GM21786 (cell line): ENCODE measurements at regions not wholly inside any gene's neighbourhood (a gene's known extent, or its start where the extent isn't known, plus 50 kb on each side); places are given as distances from the start of the nearest gene placed in this dataset.
"Not testable (repeated sequence)": the region's sequence is repeated elsewhere in the genome, so short reads cannot be mapped to it uniquely, and the experiment has no call there.

Source experiments
- ATAC-seq: cut with Tn5 transposase; IDR thresholded peaks from one replicate; pipeline ENCODE4 v1.9.1; 2021; ENCODE audit not compliant: unreplicated experiment

DNA sequence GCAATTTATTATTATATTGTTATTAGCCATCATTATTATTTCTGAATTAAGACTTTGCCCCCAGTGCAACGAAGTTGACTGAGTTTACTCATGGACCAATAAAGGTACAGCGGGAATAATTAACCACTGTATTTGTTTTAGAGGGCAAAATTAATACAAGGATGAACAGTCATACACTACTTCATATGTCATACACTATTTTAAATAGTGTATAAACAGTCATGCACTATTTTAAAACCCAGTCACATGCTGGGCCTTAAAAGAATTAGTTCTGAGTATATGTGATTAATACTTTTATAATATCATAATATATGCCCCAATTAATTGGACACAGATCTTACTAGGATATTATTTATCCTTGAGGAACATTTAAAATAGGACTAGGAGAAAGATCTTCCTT, 125.3 kb upstream of the NANOGP8 start:
- no peak for ATAC-seq

DNA sequence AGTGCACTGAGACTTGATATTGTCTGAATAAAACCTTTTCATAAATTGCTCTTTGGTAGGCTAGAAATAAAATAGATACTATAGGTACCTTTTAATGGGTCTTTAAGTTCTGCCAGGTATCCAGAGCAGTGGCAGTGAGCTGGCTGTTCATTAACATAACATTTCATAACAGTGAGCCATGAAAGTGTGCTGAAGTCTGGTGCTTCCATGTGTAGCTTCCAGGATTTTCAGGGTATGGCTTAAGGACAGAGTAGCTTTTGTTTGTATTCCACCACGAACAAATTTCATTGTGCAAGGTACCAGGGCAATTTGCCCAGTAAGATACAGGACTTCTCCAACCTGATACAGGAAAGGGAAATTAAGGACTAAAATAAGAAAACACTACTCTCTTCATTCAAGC, 124.7 kb upstream of the NANOGP8 start:
- ATAC-seq: no peak

GRCh38 chr15:35208353-35208752, 123.3 kb upstream of the NANOGP8 start:
- ATAC-seq: no peak

DNA sequence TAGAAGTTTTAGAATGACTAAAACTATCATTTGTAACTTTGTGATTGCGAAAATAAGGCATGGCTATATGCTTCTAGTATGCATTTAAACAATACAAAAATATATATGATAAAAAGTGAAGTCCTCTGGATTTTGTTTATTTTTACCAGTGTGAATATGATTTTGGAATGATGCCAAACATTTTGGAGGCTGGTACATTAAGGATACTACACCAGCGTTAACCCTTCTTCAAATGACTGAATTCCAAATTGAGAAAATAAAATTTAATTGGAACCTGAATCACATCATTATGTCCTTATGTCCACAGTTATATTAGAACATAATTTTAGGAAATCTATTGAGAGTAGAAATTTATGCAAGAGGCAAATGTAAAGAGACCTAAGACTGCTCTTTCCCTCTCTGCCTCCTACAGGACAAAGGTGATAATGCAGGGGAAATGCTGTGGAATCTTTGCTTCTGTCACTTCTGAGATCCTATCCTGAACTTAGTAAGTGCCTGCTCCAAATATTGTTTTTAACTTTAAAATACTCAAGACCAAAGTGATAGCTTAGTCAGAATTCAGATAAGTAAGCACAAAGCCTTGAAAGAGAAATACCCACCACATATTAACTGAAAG, 121.1 kb upstream of the NANOGP8 start:
- ATAC-seq: no peak

DNA sequence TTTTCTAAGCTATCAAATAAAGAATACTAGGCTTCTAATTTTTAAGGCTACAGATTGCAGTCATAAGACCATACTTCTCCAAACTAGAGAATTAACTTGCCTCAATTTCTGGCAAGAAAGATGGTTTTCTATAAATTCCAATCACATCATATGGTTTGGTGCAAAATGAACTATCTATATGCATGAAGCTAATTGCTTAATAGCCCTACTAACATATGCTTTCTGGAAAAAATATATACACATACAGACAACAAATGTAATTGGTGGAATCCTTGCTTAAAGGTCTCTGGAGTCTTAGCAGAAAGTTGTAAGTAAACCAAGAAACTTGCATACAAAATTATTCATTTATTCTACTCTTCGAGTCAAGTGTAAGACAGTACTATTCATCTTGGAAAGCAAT, 113.1 kb upstream of the NANOGP8 start:
- ATAC-seq: no peak

- ATAC-seq: no peak
Observed at GRCh38 chr15:35197754-35198153, 112.7 kb upstream of the NANOGP8 start.

DNA sequence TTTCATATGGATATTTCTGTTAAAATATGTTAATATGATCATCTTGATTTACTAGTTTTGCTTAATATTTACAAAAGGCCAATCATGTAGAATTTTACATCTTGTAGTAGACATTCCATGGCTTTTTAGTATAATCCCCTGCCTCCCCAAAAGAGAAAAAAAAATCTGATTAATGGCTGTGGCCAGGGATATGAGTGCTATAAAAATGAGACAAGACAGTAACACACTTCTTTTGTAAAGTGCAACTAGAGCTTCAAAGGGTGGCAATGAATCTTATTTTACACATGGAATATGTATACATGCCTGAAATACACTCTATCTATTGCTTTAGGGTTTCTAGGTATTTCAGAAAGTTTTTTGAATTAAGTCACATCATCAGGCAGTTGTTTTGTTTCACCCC, 112.2 kb upstream of the NANOGP8 start:
- ATAC-seq: no peak

GRCh38 chr15:35196273-35196672, 111.2 kb upstream of the NANOGP8 start:
- no peak for ATAC-seq

DNA sequence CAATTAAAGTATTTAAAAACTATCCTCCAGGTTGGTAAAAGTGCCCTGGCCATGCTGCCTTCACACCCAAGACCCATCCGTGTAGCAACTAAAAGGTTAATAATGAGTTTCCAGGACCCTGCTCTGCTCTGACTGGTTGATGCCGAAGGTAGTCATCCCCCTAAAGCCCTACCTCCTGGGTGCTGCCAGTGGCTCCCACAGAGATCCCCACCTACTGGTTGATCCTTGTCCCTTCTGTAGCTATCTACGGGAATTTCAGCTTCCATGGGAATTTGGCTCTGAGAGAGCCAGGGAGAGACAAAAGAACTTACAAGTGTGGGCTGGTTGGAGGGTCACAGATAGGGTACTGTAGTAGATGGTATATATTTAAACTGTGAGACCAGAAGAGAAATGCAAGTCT, 110.6 kb upstream of the NANOGP8 start:
- no peak for ATAC-seq

GRCh38 chr15:35195031-35195430, 109.9 kb upstream of the NANOGP8 start:
- ATAC-seq: no peak

DNA sequence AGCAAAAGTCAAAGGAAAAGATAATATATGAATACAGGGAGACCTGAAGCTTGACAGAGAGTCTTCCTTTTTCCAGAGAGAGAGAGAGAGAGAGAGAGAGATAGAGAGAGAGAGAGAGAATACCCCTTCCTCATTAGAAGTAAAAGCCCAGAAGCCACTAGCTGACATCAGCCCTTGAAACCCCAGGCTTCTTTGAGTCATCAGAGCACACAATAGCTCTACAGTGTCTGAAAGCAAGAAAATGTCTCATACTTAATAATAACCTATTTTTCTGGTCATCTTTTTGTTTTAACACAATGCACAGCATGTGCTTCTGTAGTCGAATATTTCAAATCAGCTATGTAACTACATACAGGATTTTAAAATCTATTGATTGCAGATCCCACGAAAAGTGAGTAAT, 109.2 kb upstream of the NANOGP8 start:
- no peak for ATAC-seq

DNA sequence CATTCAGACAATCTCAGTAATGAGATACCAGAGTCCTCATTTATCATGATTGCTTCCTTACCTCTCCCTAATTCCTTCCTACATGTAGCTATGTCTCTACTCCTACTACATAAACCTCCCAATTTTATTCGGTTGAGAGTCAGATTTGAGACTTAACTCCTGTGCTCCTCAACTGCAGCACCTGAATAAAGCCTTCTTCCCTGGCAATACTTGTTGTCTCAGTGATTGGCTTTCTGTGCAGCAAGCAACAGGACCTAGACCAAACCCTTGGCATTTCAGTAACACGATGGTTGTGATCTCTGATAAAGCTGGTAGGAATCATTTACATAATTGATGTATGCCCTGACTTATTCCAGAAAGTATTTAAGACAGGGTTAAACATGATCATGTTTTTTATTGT, 106.7 kb upstream of the NANOGP8 start:
- ATAC-seq: no peak

DNA sequence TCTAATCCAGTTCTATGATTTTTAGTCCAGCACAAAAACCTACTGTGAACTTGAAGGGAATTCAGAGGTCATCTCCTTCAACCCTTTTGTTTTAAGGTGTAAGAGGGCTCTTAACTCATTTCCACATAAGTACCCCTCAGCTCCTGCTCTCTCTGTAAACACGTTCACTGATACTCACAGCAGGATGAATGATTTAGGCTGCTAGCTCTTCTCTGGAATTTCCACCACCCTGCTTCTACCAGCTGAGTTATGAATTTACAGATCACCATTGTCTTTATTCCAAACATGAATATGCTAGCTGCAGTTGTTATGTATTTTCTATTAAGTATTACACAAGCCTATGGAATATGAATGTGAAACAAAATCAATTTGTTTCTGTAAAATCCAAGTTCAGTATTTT, 101.3 kb upstream of the NANOGP8 start:
- no peak for ATAC-seq

DNA sequence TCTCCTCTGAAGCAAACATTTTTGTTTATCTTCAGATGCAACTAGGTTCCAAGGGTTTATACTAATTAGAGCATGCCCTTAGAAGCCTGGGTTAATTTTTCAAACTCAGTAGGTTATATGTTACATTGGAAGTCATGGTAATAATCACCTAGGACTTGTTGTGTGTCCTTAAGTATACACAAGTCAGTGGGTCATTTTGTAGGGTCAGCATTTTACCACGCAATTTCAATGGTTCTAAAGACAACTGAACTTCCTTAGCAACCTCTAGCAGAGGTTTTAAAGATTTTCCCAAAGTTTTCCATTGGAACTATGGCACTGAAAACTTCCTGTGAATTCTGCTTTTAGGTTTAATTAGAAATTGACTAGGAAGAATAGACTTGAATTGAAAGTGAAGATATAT, 99.6 kb upstream of the NANOGP8 start:
- no peak for ATAC-seq

DNA sequence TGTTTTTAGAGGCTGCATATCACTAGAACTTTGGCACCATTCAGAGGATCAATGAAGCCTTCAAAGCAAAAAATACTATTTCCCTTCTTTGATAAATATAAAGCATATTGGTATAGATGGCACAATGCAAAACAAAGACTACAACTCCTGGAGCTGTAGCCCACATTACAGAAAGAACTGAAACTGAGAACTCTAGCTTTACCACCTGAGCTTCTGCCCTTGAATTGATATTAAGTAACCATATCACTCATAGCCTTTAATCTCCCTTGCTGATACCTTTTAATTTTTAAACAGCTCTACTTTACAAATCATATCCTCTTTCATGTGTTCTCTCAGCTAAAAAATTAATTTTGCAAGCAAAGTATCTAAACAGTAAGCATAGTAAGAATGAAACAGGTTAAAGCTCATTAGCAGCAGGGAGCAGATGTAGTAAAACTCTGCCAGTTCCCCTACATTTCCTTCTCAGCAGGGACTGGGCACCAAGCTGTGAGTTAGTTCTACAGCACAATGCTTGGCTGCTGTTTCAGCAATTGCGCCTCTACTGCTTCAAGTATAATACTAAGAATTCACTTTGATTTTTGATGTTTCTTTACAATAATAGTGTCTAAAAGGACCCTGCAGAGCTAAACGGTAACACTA, 97.9 kb upstream of the NANOGP8 start:
- peak; percentile 83 for ATAC-seq

- peak; percentile 55 for ATAC-seq
Observed at GRCh38 chr15:35181538-35181937, 96.4 kb upstream of the NANOGP8 start.

GRCh38 chr15:35179739-35180138, 94.6 kb upstream of the NANOGP8 start:
- no peak for ATAC-seq

GRCh38 chr15:35178186-35178585, 93.1 kb upstream of the NANOGP8 start:
- not testable (repeated sequence) for ATAC-seq

- no peak for ATAC-seq
Observed at GRCh38 chr15:35174948-35175347, 89.9 kb upstream of the NANOGP8 start.

DNA sequence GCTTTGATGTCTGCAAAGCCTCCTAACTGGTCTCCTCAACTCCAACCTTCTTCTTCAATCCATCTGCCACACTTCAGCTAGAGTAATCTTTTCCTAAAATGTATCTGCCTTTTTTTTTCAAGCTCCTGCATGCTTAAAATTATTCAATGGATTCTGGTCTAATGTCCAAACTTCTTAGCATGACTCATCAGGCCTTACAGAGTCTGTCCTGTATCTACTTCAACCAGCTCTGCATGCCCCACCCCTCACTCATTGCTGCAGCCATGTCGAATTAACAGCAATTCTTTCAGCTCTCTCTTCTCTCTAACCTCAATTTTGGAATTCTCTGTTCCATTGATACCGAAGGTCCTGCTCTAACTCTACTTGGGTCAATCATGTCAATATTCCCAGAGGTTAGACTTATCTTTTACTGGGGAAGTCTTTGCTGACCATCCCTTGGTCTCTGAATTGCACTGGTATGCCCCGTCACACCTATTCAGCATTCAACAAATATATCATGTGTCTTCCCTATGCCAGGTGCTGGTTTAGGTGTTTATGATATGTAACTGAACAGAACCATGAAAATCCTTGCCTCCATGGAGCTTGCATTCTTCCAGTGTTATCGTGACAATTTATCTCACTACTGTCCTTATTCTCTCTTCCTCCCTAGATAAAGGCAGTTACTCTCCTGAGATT, 88.5 kb upstream of the NANOGP8 start:
- no peak for ATAC-seq

DNA sequence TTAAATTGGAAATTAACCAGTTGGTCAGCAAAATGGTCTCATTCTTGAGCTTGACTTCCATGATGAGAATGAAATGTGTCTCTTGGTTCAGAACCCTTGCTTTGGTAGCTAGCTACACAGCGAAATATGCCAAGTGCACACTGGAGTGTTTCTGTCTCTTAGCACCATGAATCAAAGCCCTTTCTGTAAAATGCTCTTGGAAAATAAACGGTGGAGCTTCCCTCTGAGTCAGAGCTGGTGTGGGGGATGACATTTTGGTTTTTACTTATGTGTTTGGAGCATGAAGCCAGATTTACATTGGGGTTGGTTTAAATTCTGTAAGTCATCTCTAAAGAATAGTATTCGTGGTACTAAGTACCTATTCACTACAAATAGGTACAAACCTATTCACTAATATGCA, 85.1 kb upstream of the NANOGP8 start:
- no peak for ATAC-seq

GRCh38 chr15:35168464-35168863, 83.4 kb upstream of the NANOGP8 start:
- no peak for ATAC-seq

- ATAC-seq: no peak
Observed at GRCh38 chr15:35167675-35168074, 82.6 kb upstream of the NANOGP8 start.
